ENCODE measurements at regions not wholly inside any gene's neighbourhood (a gene's known extent, or its start where the extent isn't known, plus 50 kb on each side); places are given as distances from the start of the nearest gene placed in this dataset.

DNA sequence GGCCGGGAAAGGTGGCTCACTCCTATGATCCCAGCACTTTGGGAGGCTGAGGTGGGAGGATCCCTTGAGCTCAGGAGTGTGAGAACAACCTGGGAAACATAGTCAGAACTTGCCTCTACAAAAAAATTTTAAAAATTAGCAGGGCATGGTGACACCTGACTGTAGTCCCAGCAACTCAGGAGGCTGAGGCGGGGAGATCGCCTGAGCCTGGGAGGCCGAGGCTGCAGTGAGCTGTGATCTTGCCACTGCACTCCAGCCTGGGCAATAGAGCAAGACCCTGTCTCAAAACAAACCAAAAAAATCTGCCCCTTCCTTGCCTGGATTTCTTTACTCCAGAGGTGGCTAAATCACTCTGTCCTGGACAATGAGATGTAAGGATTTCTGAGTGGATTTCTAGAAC, 197.7 kb downstream of the NRP2 start:
- TF ChIP-seq EP300 (IDR thresholded peaks at IDR 0.05), result no peak
- TF ChIP-seq POLR2A (IDR thresholded peaks at IDR 0.05), result no peak

All from tibial nerve (tissue), 3 donors.